ENCODE measurements at regions not wholly inside any gene's neighbourhood (a gene's known extent, or its start where the extent isn't known, plus 50 kb on each side); places are given as distances from the start of the nearest gene placed in this dataset.

- Histone ChIP-seq H3K27ac (replicated peaks) (no peak overlapping the region), H3K4me3 (no peak overlapping the region), H3K27me3 (ENCODE audit: low read depth) (no peaks in the 10 kb centered on the region), H3K9me3 (replicated peaks) (no peaks in the 10 kb centered on the region), H3K4me1 (no peaks in the 10 kb centered on the region), H3K36me3 (no peaks in the 10 kb centered on the region)
- no peak for DNase-seq
- intact Hi-C loops (cut with micrococcal nuclease) = no loop called here
- TF ChIP-seq, protein P1, sequence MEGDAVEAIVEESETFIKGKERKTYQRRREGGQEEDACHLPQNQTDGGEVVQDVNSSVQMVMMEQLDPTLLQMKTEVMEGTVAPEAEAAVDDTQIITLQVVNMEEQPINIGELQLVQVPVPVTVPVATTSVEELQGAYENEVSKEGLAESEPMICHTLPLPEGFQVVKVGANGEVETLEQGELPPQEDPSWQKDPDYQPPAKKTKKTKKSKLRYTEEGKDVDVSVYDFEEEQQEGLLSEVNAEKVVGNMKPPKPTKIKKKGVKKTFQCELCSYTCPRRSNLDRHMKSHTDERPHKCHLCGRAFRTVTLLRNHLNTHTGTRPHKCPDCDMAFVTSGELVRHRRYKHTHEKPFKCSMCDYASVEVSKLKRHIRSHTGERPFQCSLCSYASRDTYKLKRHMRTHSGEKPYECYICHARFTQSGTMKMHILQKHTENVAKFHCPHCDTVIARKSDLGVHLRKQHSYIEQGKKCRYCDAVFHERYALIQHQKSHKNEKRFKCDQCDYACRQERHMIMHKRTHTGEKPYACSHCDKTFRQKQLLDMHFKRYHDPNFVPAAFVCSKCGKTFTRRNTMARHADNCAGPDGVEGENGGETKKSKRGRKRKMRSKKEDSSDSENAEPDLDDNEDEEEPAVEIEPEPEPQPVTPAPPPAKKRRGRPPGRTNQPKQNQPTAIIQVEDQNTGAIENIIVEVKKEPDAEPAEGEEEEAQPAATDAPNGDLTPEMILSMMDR (IDR thresholded peaks at IDR 0.05; ENCODE audit: borderline replicate concordance) = no peak
Measured at GRCh38 chr1:74834261-74834660, 101.3 kb downstream of the TYW3 start.

- Histone ChIP-seq H3K27ac (replicated peaks) (no peak overlapping the region), H3K27me3 (ENCODE audit: low read depth) (no peaks in the 10 kb centered on the region), H3K4me1 (no peaks in the 10 kb centered on the region), H3K36me3 (no peaks in the 10 kb centered on the region), H3K9me3 (replicated peaks) (no peaks in the 10 kb centered on the region), H3K4me3 (no peak overlapping the region)
- intact Hi-C loops (cut with micrococcal nuclease) = no loop called here
- TF ChIP-seq, protein P1 (IDR thresholded peaks at IDR 0.05; ENCODE audit: borderline replicate concordance) = no peak
- DNase-seq = no peak
Measured at GRCh38 chr1:74835051-74835450, 102.1 kb downstream of the TYW3 start.

DNA sequence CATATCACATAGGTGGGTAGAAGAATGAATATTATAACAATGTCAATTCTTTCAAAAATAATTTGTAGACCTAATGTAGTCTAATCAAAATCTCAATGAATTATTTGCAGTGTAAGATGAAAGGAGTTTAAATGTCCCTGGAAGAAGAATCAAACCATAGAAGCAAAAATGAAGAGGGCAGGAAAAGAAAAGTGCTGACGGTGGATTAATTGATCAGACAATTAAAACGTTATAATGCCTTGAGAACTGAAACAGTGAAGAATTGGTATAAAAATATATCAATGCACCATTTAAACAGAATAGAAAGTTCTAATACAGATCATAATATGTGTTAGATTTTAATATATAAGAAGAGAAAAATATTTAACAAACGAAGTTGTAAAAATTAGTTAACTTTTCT is 109.8 kb downstream of the TYW3 start:
- Histone ChIP-seq H3K36me3 (no peaks in the 10 kb centered on the region), H3K4me3 (no peak overlapping the region), H3K4me1 (no peaks in the 10 kb centered on the region), H3K27ac (replicated peaks) (no peak overlapping the region), H3K9me3 (replicated peaks) (peaks cover 9% of the 10 kb centered on the region), H3K27me3 (ENCODE audit: low read depth) (no peaks in the 10 kb centered on the region)
- no peak for DNase-seq
- intact Hi-C loops (cut with micrococcal nuclease) = no loop called here
- TF ChIP-seq, protein P1 (IDR thresholded peaks at IDR 0.05; ENCODE audit: borderline replicate concordance) = no peak

DNA sequence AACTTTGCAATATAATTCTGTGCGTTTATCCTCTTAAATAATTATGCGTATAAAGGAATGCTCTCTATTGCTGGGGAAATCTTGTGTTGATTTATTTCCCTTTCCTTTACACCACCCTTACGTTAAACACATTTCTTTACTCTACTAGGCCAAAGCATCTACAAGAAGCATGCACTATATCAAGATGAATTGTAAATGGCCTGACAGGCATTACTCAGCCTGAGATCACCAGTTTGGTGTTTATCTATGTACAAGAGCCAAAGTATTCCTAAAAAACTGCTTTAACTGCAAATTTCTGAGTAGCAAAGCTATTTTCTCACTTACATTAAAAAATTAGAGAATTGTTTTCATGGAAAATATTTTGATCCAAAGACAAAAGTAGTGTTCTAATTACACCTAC is 114.8 kb downstream of the TYW3 start:
- no peak for DNase-seq
- Histone ChIP-seq H3K27ac (replicated peaks) (no peak overlapping the region), H3K9me3 (replicated peaks) (peaks cover 9% of the 10 kb centered on the region), H3K4me3 (no peak overlapping the region), H3K27me3 (ENCODE audit: low read depth) (no peaks in the 10 kb centered on the region), H3K4me1 (no peaks in the 10 kb centered on the region), H3K36me3 (no peaks in the 10 kb centered on the region)
- intact Hi-C loops (cut with micrococcal nuclease) = no loop called here
- TF ChIP-seq, protein P1 (IDR thresholded peaks at IDR 0.05; ENCODE audit: borderline replicate concordance) = no peak

GRCh38 chr1:74853756-74854155 is 120.8 kb downstream of the TYW3 start:
- Histone ChIP-seq H3K36me3 (no peaks in the 10 kb centered on the region), H3K27me3 (ENCODE audit: low read depth) (no peaks in the 10 kb centered on the region), H3K9me3 (replicated peaks) (no peaks in the 10 kb centered on the region), H3K27ac (replicated peaks) (no peak overlapping the region), H3K4me3 (no peak overlapping the region), H3K4me1 (no peaks in the 10 kb centered on the region)
- no peak for DNase-seq
- intact Hi-C loops (cut with micrococcal nuclease) = no loop called here
- TF ChIP-seq, protein P1 (IDR thresholded peaks at IDR 0.05; ENCODE audit: borderline replicate concordance) = no peak

GRCh38 chr1:74856174-74856573 is 123.2 kb downstream of the TYW3 start:
- DNase-seq = no peak
- no peaks in the 10 kb centered on the region for H3K27me3 ChIP-seq (ENCODE audit: low read depth)
- intact Hi-C loops (cut with micrococcal nuclease) = no loop called here
- TF ChIP-seq, protein P1 (IDR thresholded peaks at IDR 0.05; ENCODE audit: borderline replicate concordance) = no peak
- H3K4me3 ChIP-seq = no peak overlapping the region
- H3K36me3 ChIP-seq = no peaks in the 10 kb centered on the region
- no peak overlapping the region for H3K27ac ChIP-seq (replicated peaks)
- H3K9me3 ChIP-seq (replicated peaks) = no peaks in the 10 kb centered on the region
- H3K4me1 ChIP-seq = no peaks in the 10 kb centered on the region
